Mesenchymal stem cell (in vitro differentiated cells and primary cell): ENCODE measurements at regions not wholly inside any gene's neighbourhood (a gene's known extent, or its start where the extent isn't known, plus 50 kb on each side); places are given as distances from the start of the nearest gene placed in this dataset.

Experiments used
- DNase-seq: peaks from one replicate; pipeline ENCODE4 v3.0.0-alpha.2; 2013
- H2AFZ ChIP-seq: one replicate; pipeline ENCODE4 v1.6.1; 2013; ENCODE audit warnings: low read depth, mild to moderate bottlenecking, control low read depth, inconsistent platforms, low read length, moderate library complexity
- H2AK5ac ChIP-seq: 2 replicates; pipeline ENCODE4 v1.6.1; 2013; ENCODE audit warnings: low read length, moderate library complexity, mild to moderate bottlenecking, inconsistent platforms; ENCODE audit not compliant: severe bottlenecking
- H2BK120ac ChIP-seq: one replicate; pipeline ENCODE4 v1.6.1; 2013; ENCODE audit warnings: low read depth, mild to moderate bottlenecking, inconsistent platforms, low read length, moderate library complexity
- H2BK12ac ChIP-seq, 2 experiments: one replicate each; pipeline ENCODE4 v1.6.1; 2013; ENCODE audit warnings: inconsistent platforms in 2 of 2, low read length in 2 of 2, mild to moderate bottlenecking in 2 of 2, moderate library complexity in 2 of 2, control low read depth in 1 of 2
- H2BK15ac ChIP-seq: one replicate; pipeline ENCODE4 v1.6.1; 2013; ENCODE audit warnings: mild to moderate bottlenecking, low read depth, inconsistent platforms; ENCODE audit not compliant: poor library complexity, severe bottlenecking
- H2BK5ac ChIP-seq: 2 replicates; pipeline ENCODE4 v1.6.1; 2013; ENCODE audit warnings: low read depth, mild to moderate bottlenecking, low read length, control low read depth, inconsistent platforms; ENCODE audit not compliant: poor library complexity, severe bottlenecking
- H3K14ac ChIP-seq, 2 experiments: one replicate each; pipeline ENCODE4 v1.6.1; 2013; ENCODE audit warnings: inconsistent platforms in 2 of 2, low read length in 2 of 2, control low read depth in 1 of 2, mild to moderate bottlenecking in 1 of 2, moderate library complexity in 1 of 2
- H3K18ac ChIP-seq, 2 experiments: one replicate each; pipeline ENCODE4 v1.6.1; 2013; ENCODE audit warnings: inconsistent platforms in 2 of 2, low read length in 2 of 2, control low read depth in 1 of 2, low read depth in 1 of 2, mild to moderate bottlenecking in 1 of 2
- H3K23ac ChIP-seq, 2 experiments: one replicate each; pipeline ENCODE4 v1.6.1; 2013; ENCODE audit warnings: inconsistent platforms in 2 of 2, low read length in 2 of 2, mild to moderate bottlenecking in 2 of 2, moderate library complexity in 2 of 2, control low read depth in 1 of 2
- H3K27ac ChIP-seq: 2 replicates; pipeline ENCODE4 v1.5.1; 2013; ENCODE audit warnings: mild to moderate bottlenecking, moderate library complexity, low read length, control low read depth, inconsistent platforms; ENCODE audit not compliant: poor library complexity, severe bottlenecking
- H3K27me3 ChIP-seq, 2 experiments: 2 replicates each; pipeline versions ENCODE4 v1.6.1 to v1.7.0; 2013; ENCODE audit warnings: low read length in 2 of 2, mild to moderate bottlenecking in 2 of 2, moderate library complexity in 2 of 2, control low read depth in 1 of 2, inconsistent platforms in 1 of 2; ENCODE audit not compliant: control insufficient read depth in 1 of 2, insufficient read depth in 1 of 2
- H3K36me3 ChIP-seq, 2 experiments: 2 replicates each; pipeline versions ENCODE4 v1.6.1 to v1.7.0; 2013; ENCODE audit warnings: low read length in 2 of 2, control low read depth in 1 of 2, inconsistent platforms in 1 of 2, low read depth in 1 of 2, mild to moderate bottlenecking in 1 of 2; ENCODE audit not compliant: insufficient read depth in 2 of 2, control insufficient read depth in 1 of 2
- H3K4ac ChIP-seq, 2 experiments: one replicate each; pipeline ENCODE4 v1.6.1; 2013; ENCODE audit warnings: inconsistent platforms in 2 of 2, low read length in 2 of 2, mild to moderate bottlenecking in 2 of 2, moderate library complexity in 2 of 2, control low read depth in 1 of 2, low read depth in 1 of 2
- H3K4me1 ChIP-seq: 2 replicates; pipeline ENCODE4 v1.6.1; 2013; ENCODE audit warnings: low read depth, low read length, control low read depth; ENCODE audit not compliant: control insufficient read depth, insufficient read depth
- H3K4me2 ChIP-seq: 2 replicates; pipeline ENCODE4 v1.6.1; 2013; ENCODE audit warnings: low read length, mild to moderate bottlenecking, inconsistent platforms; ENCODE audit not compliant: poor library complexity, severe bottlenecking
- H3K4me3 ChIP-seq, 2 experiments: 2 replicates each; pipeline versions ENCODE4 v1.5.1 to v1.7.0; 2013; ENCODE audit warnings: low read length in 2 of 2, mild to moderate bottlenecking in 2 of 2, control low read depth in 1 of 2, low read depth in 1 of 2; ENCODE audit not compliant: insufficient read depth in 1 of 2
- H3K79me1 ChIP-seq: replicated peaks from 2 replicates; pipeline ENCODE4 v1.6.1; 2013; ENCODE audit warnings: mild to moderate bottlenecking, control low read depth, low read length, inconsistent platforms; ENCODE audit not compliant: poor library complexity, severe bottlenecking
- H3K9ac ChIP-seq: 2 replicates; pipeline ENCODE4 v1.7.0; 2013; ENCODE audit warnings: mild to moderate bottlenecking, low read length, moderate library complexity
- H3K9me3 ChIP-seq: 2 replicates; pipeline ENCODE4 v1.7.0; 2013; ENCODE audit warnings: mild to moderate bottlenecking, low read length; ENCODE audit not compliant: control insufficient read depth
- H4K8ac ChIP-seq: one replicate; pipeline ENCODE4 v1.6.1; 2013; ENCODE audit warnings: inconsistent platforms, mild to moderate bottlenecking, low read length, moderate library complexity
- H4K91ac ChIP-seq: one replicate; pipeline ENCODE4 v1.6.1; 2013; ENCODE audit warnings: mild to moderate bottlenecking, low read length, inconsistent platforms
- WGBS: methylation state at CpG from one replicate; pipeline ENCODE4 v1.1.7; 2013; ENCODE audit warnings: mixed read lengths; 5-methylcytosine and 5-hydroxymethylcytosine counted together

DNA sequence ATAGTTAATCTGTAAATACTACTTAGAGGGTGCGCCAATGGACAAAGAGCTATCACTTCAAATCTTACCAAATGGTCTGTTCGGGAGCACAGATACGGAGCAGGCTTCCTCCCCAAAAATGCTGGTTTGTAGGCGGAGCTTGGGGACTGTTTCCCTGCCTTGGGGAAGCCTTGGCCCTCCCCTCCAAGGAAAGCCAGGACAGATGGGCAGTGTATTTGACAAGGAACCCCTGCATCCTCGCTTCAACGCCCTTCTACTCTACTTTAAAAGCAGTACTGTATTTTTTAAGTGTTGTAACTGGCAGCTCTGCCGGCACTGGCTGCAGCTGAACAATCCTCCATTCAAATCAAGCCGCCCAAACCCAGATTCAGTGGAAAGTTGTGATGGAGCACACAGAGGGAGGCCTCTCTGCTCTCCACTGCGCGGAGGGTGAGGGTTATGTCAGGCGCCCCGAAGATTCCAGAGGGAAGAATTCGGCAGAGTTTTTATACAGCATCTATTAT, 83.1 kb upstream of the FNDC3B start:
- Histone ChIP-seq H2BK12ac (peak overlapping the region in 1 of 2 experiments; percentile 46), H3K18ac (no peak overlapping the region), H3K9ac (no peak overlapping the region), H3K23ac (no peak overlapping the region), H2AFZ (no peak overlapping the region), H2BK15ac (no peak overlapping the region), H2BK120ac (no peak overlapping the region), H3K14ac (no peak overlapping the region), H3K36me3 (no peaks in the 10 kb centered on the region), H3K4me2 (no peak overlapping the region), H4K8ac (no peak overlapping the region), H3K4me1 (peaks cover 2% of the 10 kb centered on the region), H3K27me3 (no peaks in the 10 kb centered on the region), H3K4me3 (no peak overlapping the region), H3K4ac (no peak overlapping the region), H4K91ac (no peak overlapping the region), H3K27ac (no peak overlapping the region), H3K9me3 (no peaks in the 10 kb centered on the region), H3K79me1 (no peaks in the 10 kb centered on the region), H2AK5ac (no peak overlapping the region), H2BK5ac (no peak overlapping the region)
- 91% methylated on average over 8 of the region's 13 CpGs for WGBS
- DNase-seq, result no peak

GRCh38 chr3:171956705-171957104, 82.7 kb upstream of the FNDC3B start:
- H3K4me2 ChIP-seq, result no peak overlapping the region
- no peak for DNase-seq
- H2BK12ac ChIP-seq, result no peak overlapping the region
- H2BK5ac ChIP-seq, result no peak overlapping the region
- H3K4ac ChIP-seq, result no peak overlapping the region
- H4K8ac ChIP-seq, result no peak overlapping the region
- no peak overlapping the region for H3K9ac ChIP-seq
- H3K9me3 ChIP-seq, result no peaks in the 10 kb centered on the region
- no peak overlapping the region for H3K4me3 ChIP-seq
- H2AFZ ChIP-seq, result no peak overlapping the region
- WGBS, result 72% methylated on average over 2 of the region's 2 CpGs
- no peak overlapping the region for H4K91ac ChIP-seq
- no peak overlapping the region for H2BK15ac ChIP-seq
- peaks cover 2% of the 10 kb centered on the region for H3K4me1 ChIP-seq
- H3K14ac ChIP-seq, result no peak overlapping the region
- H3K18ac ChIP-seq, result no peak overlapping the region
- no peak overlapping the region for H2BK120ac ChIP-seq
- no peaks in the 10 kb centered on the region for H3K36me3 ChIP-seq
- no peaks in the 10 kb centered on the region for H3K27me3 ChIP-seq
- H3K79me1 ChIP-seq, result no peaks in the 10 kb centered on the region
- no peak overlapping the region for H3K23ac ChIP-seq
- no peak overlapping the region for H2AK5ac ChIP-seq
- no peak overlapping the region for H3K27ac ChIP-seq

DNA sequence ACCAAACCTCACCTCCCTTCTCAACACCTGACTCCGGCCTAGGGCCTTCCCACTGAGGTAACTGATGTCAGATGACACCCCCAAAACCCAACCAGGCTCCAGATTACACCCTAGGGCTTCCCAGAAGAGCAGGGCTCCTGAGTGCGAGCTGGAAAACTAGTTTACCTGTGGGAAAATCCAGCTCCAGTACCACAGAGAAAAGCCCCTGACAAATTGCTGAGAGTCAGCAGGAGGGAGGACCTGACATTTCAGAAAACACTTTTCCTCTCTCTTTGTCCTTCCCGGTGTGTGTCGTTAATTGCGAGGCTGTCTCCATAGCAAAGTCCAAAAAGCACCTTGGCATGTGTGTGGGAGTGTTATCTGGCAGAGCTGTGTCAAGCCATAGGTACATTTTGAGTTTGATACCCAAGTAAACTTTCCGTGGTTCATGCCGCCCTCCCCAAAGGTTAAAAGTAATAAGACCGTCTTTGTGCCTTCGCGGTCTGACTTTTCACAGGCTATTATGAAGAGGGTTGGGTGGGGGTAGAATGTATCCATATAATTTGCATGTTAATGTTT, 79.8 kb upstream of the FNDC3B start:
- no peak overlapping the region for H2BK5ac ChIP-seq
- WGBS, result 86% methylated on average over 8 of the region's 10 CpGs
- peaks cover 2% of the 10 kb centered on the region for H3K4me1 ChIP-seq
- H2BK120ac ChIP-seq, result no peak overlapping the region
- no peak overlapping the region for H3K4ac ChIP-seq
- H3K4me2 ChIP-seq, result no peak overlapping the region
- H3K18ac ChIP-seq, result no peak overlapping the region
- no peak overlapping the region for H2AFZ ChIP-seq
- H3K9ac ChIP-seq, result no peak overlapping the region
- no peaks in the 10 kb centered on the region for H3K27me3 ChIP-seq
- no peaks in the 10 kb centered on the region for H3K79me1 ChIP-seq
- H2AK5ac ChIP-seq, result no peak overlapping the region
- H2BK12ac ChIP-seq, result peak overlapping the region in 1 of 2 experiments; percentile 6
- H3K4me3 ChIP-seq, result no peak overlapping the region
- H3K14ac ChIP-seq, result no peak overlapping the region
- H4K8ac ChIP-seq, result no peak overlapping the region
- no peak overlapping the region for H4K91ac ChIP-seq
- H3K9me3 ChIP-seq, result no peaks in the 10 kb centered on the region
- H3K36me3 ChIP-seq, result no peaks in the 10 kb centered on the region
- no peak overlapping the region for H2BK15ac ChIP-seq
- H3K27ac ChIP-seq, result no peak overlapping the region
- no peak for DNase-seq
- H3K23ac ChIP-seq, result no peak overlapping the region

DNA sequence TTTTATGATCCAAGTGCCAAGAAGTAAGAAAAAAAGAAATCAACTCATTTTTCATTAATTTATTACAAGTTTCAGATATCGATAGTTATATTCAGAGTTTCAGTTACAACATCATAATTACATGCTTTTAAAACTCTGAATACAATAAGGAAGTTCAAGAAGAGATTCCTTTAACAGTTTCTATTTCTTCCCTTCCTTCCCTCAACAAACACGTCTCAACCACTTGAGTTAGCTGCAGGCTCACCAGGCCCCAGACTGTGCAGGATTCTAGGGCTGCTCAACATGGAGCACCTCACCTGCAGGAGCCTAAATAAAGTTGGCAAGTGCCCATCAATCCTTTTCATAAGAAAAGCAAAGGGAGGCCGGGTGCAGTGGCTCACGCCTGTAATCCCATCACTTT, 79.2 kb upstream of the FNDC3B start:
- H3K14ac ChIP-seq, result no peak overlapping the region
- no peak overlapping the region for H2BK15ac ChIP-seq
- H3K79me1 ChIP-seq, result no peaks in the 10 kb centered on the region
- no peak overlapping the region for H3K9ac ChIP-seq
- no peak overlapping the region for H2AK5ac ChIP-seq
- no peak for DNase-seq
- peaks cover 2% of the 10 kb centered on the region for H3K4me1 ChIP-seq
- no peaks in the 10 kb centered on the region for H3K36me3 ChIP-seq
- no peak overlapping the region for H2BK5ac ChIP-seq
- H3K4me2 ChIP-seq, result no peak overlapping the region
- no peak overlapping the region for H3K27ac ChIP-seq
- no peak overlapping the region for H2AFZ ChIP-seq
- no peak overlapping the region for H3K4me3 ChIP-seq
- H2BK120ac ChIP-seq, result no peak overlapping the region
- H2BK12ac ChIP-seq, result no peak overlapping the region
- H3K18ac ChIP-seq, result no peak overlapping the region
- no peaks in the 10 kb centered on the region for H3K9me3 ChIP-seq
- no peak overlapping the region for H3K23ac ChIP-seq
- no peak overlapping the region for H3K4ac ChIP-seq
- no peak overlapping the region for H4K91ac ChIP-seq
- 96% methylated on average over 4 of the region's 4 CpGs for WGBS
- no peak overlapping the region for H4K8ac ChIP-seq
- no peaks in the 10 kb centered on the region for H3K27me3 ChIP-seq
